ENCODE measurements at regions not wholly inside any gene's neighbourhood (a gene's known extent, or its start where the extent isn't known, plus 50 kb on each side); places are given as distances from the start of the nearest gene placed in this dataset.

GRCh38 chr3:38966811-38967692 lies 84.7 kb downstream of the SCN11A start (continued):
- TF ChIP-seq ARNTL (CRISPR knock-in tag; IDR thresholded peaks at IDR 0.05; ENCODE audit: borderline replicate concordance, low read depth) (no peak), ISL1 (CRISPR knock-in tag; IDR thresholded peaks at IDR 0.05) (no peak), OSR1 (CRISPR knock-in tag; IDR thresholded peaks at IDR 0.05) (no peak), PPARA (CRISPR knock-in tag; IDR thresholded peaks at IDR 0.05; ENCODE audit: borderline replicate concordance) (no peak), CSDC2 (CRISPR knock-in tag; IDR thresholded peaks at IDR 0.05) (no peak)

DNA sequence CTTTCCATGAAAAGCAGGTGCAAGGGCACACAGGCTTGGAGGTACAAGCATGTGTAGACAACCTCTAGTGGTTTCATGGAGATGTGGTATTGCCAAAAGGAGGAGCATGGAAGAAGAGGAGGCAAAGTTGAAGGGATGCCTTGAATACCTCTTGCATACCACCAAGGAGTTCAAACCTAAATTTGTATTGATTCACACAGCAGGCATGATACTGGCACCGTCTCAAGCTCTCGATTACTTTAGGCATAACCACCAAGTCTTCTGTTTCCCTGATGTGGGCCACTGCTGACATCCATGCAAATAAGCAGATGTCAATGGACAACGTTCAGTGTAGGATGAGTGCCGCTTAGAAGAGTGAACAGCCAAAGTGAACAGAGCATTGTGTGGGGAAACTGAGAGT lies 87.1 kb downstream of the SCN11A start:
- TF ChIP-seq ZNF8 (CRISPR knock-in tag; IDR thresholded peaks at IDR 0.05), result no peak
- TF ChIP-seq ESRRG (CRISPR knock-in tag; IDR thresholded peaks at IDR 0.05), result no peak
- no peak for TF ChIP-seq TOX (CRISPR knock-in tag; IDR thresholded peaks at IDR 0.05; ENCODE audit: borderline replicate concordance)
- no peak for TF ChIP-seq ARNTL (CRISPR knock-in tag; IDR thresholded peaks at IDR 0.05; ENCODE audit: borderline replicate concordance, low read depth)
- no peak for TF ChIP-seq ISL1 (CRISPR knock-in tag; IDR thresholded peaks at IDR 0.05)
- no peak for TF ChIP-seq OSR1 (CRISPR knock-in tag; IDR thresholded peaks at IDR 0.05)
- TF ChIP-seq ZFP30 (CRISPR knock-in tag; IDR thresholded peaks at IDR 0.05), result no peak
- TF ChIP-seq, protein P1, sequence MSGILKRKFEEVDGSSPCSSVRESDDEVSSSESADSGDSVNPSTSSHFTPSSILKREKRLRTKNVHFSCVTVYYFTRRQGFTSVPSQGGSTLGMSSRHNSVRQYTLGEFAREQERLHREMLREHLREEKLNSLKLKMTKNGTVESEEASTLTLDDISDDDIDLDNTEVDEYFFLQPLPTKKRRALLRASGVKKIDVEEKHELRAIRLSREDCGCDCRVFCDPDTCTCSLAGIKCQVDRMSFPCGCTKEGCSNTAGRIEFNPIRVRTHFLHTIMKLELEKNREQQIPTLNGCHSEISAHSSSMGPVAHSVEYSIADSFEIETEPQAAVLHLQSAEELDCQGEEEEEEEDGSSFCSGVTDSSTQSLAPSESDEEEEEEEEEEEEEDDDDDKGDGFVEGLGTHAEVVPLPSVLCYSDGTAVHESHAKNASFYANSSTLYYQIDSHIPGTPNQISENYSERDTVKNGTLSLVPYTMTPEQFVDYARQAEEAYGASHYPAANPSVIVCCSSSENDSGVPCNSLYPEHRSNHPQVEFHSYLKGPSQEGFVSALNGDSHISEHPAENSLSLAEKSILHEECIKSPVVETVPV (CRISPR knock-in tag; IDR thresholded peaks at IDR 0.05), result no peak
- no peak for TF ChIP-seq ZFP3 (CRISPR knock-in tag; IDR thresholded peaks at IDR 0.05)
- TF ChIP-seq POU6F1 (CRISPR knock-in tag; IDR thresholded peaks at IDR 0.05; ENCODE audit: borderline replicate concordance, low read depth), result no peak
- no peak for TF ChIP-seq SNAI2 (CRISPR knock-in tag; IDR thresholded peaks at IDR 0.05)
- TF ChIP-seq, protein P2, sequence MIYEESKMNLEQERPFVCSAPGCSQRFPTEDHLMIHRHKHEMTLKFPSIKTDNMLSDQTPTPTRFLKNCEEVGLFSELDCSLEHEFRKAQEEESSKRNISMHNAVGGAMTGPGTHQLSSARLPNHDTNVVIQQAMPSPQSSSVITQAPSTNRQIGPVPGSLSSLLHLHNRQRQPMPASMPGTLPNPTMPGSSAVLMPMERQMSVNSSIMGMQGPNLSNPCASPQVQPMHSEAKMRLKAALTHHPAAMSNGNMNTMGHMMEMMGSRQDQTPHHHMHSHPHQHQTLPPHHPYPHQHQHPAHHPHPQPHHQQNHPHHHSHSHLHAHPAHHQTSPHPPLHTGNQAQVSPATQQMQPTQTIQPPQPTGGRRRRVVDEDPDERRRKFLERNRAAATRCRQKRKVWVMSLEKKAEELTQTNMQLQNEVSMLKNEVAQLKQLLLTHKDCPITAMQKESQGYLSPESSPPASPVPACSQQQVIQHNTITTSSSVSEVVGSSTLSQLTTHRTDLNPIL (CRISPR knock-in tag; IDR thresholded peaks at IDR 0.05; ENCODE audit: low read depth), result no peak
- TF ChIP-seq CSDC2 (CRISPR knock-in tag; IDR thresholded peaks at IDR 0.05), result no peak
- TF ChIP-seq TCF4 (CRISPR knock-in tag; IDR thresholded peaks at IDR 0.05; ENCODE audit: borderline replicate concordance), result no peak
- no peak for TF ChIP-seq ZNF565 (CRISPR knock-in tag; conservative IDR thresholded peaks at IDR 0.05; ENCODE audit: low read depth)
- TF ChIP-seq GLIS3 (CRISPR knock-in tag; IDR thresholded peaks at IDR 0.05), result no peak
- TF ChIP-seq ZC3H10 (CRISPR knock-in tag; IDR thresholded peaks at IDR 0.05), result no peak
- TF ChIP-seq PPARA (CRISPR knock-in tag; IDR thresholded peaks at IDR 0.05; ENCODE audit: borderline replicate concordance), result no peak

DNA sequence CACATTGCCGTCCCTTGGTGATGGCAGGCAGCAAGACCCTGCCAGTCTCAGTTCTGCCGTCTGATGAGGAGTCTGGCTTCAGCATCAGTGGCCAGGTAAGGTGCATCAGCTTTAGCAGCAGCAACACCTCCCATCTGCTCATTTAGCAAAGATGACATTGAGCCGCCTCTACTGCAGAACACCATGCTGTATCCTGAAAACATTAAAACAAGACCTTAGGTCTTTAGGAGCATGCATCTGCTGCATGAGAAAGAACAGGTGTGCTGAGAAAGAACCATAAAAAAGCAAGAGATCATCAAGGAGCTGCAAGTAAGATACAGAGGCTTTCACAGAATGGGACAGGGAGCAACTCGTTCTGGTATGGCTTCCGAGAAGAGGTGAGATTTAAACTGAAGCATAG lies 87.5 kb downstream of the SCN11A start:
- no peak for ATAC-seq
- no peak for TF ChIP-seq SNAI2 (CRISPR knock-in tag; IDR thresholded peaks at IDR 0.05)
- TF ChIP-seq, protein P1 (CRISPR knock-in tag; IDR thresholded peaks at IDR 0.05), result no peak
- no peak for TF ChIP-seq ZNF565 (CRISPR knock-in tag; conservative IDR thresholded peaks at IDR 0.05; ENCODE audit: low read depth)
- TF ChIP-seq TOX (CRISPR knock-in tag; IDR thresholded peaks at IDR 0.05; ENCODE audit: borderline replicate concordance), result no peak
- no peak for TF ChIP-seq BACH2 (CRISPR knock-in tag; IDR thresholded peaks at IDR 0.05; ENCODE audit: borderline replicate concordance)
- TF ChIP-seq ZNF8 (CRISPR knock-in tag; IDR thresholded peaks at IDR 0.05), result no peak
- TF ChIP-seq GLIS3 (CRISPR knock-in tag; IDR thresholded peaks at IDR 0.05), result no peak
- TF ChIP-seq TCF4 (CRISPR knock-in tag; IDR thresholded peaks at IDR 0.05; ENCODE audit: borderline replicate concordance), result no peak
- TF ChIP-seq ARNTL (CRISPR knock-in tag; IDR thresholded peaks at IDR 0.05; ENCODE audit: borderline replicate concordance, low read depth), result no peak
- TF ChIP-seq ZFP30 (CRISPR knock-in tag; IDR thresholded peaks at IDR 0.05), result no peak
- no peak for TF ChIP-seq ZNF70 (CRISPR knock-in tag; IDR thresholded peaks at IDR 0.05)
- no peak for TF ChIP-seq OSR1 (CRISPR knock-in tag; IDR thresholded peaks at IDR 0.05)
- TF ChIP-seq ZFP3 (CRISPR knock-in tag; IDR thresholded peaks at IDR 0.05), result no peak
- no peak for TF ChIP-seq ISL1 (CRISPR knock-in tag; IDR thresholded peaks at IDR 0.05)
- TF ChIP-seq ESRRG (CRISPR knock-in tag; IDR thresholded peaks at IDR 0.05), result no peak

More for the DNA sequence above, 87.1 kb downstream of the SCN11A start:
- ATAC-seq, result no peak
